ENCODE measurements at regions not wholly inside any gene's neighbourhood (a gene's known extent, or its start where the extent isn't known, plus 50 kb on each side); places are given as distances from the start of the nearest gene placed in this dataset.
A peak's percentile ranks its signal among the peaks of the same experiment; 100 is the strongest.
"Not testable (repeated sequence)": the region's sequence is repeated elsewhere in the genome, so short reads cannot be mapped to it uniquely, and the experiment has no call there.

- Histone ChIP-seq H3K9me3 (no peaks in the 10 kb centered on the region), H3K36me3 (no peaks in the 10 kb centered on the region), H3K27ac (no peak overlapping the region), H3K27me3 (peaks cover 18% of the 10 kb centered on the region), H3K4me3 (no peak overlapping the region), H3K4me1 (peaks cover 0 to 7% (median 3%) of the 10 kb centered on the region in 3 donors)
- no peak for ATAC-seq
- WGBS, 2 donors (ENCODE audit: low coverage in 1 of 2), result 85 to 89% methylated on average over 4 of the region's 5 CpGs
- no peak for TF ChIP-seq EP300 (IDR thresholded peaks at IDR 0.05)
- TF ChIP-seq POLR2A (IDR thresholded peaks at IDR 0.05), result no peak
- no peak for TF ChIP-seq POLR2AphosphoS5 (IDR thresholded peaks at IDR 0.05)
- TF ChIP-seq CTCF (IDR thresholded peaks at IDR 0.05), result no peak
Observed at GRCh38 chr17:30696234-30696633, 128.3 kb downstream of the CRLF3 start.

GRCh38 chr17:30695265-30695811 is 129.2 kb downstream of the CRLF3 start:
- H3K36me3 ChIP-seq, H3K27ac ChIP-seq, ATAC-seq, H3K4me3 ChIP-seq, H3K9me3 ChIP-seq, H3K4me1 ChIP-seq: not testable (repeated sequence)
- H3K27me3 ChIP-seq, result peaks cover 14% of the 10 kb centered on the region
- WGBS, 2 donors (ENCODE audit: low coverage in 1 of 2), result 38 to 67% methylated on average over 1 of the region's 1 CpG

GRCh38 chr17:30693772-30694171 is 130.7 kb downstream of the CRLF3 start:
- not testable (repeated sequence) for H3K9me3 ChIP-seq, H3K4me3 ChIP-seq, H3K4me1 ChIP-seq, H3K27ac ChIP-seq, H3K36me3 ChIP-seq, ATAC-seq
- WGBS, 2 donors (ENCODE audit: low coverage in 1 of 2), result 7% methylated on average over 6 of the region's 20 CpGs; no CpG with 5 or more reads in 1 of the 2 donors
- H3K27me3 ChIP-seq, result peaks cover 10% of the 10 kb centered on the region
- peak in 1 of 4 experiments; percentile 15 for TF ChIP-seq CTCF (IDR thresholded peaks at IDR 0.05)

GRCh38 chr17:30689266-30690000 is 135.1 kb downstream of the CRLF3 start:
- not testable (repeated sequence) for H3K9me3 ChIP-seq, H3K4me3 ChIP-seq, H3K36me3 ChIP-seq, ATAC-seq, H3K27ac ChIP-seq, H3K27me3 ChIP-seq, H3K4me1 ChIP-seq
- WGBS, 2 donors (ENCODE audit: low coverage in 1 of 2), result 74 to 87% methylated on average over 6 to 13 of the region's 14 CpGs

GRCh38 chr17:30686538-30687479 is 137.7 kb downstream of the CRLF3 start:
- ATAC-seq, H3K27me3 ChIP-seq, H3K27ac ChIP-seq, H3K4me1 ChIP-seq, H3K9me3 ChIP-seq, H3K36me3 ChIP-seq: not testable (repeated sequence)
- 22% methylated on average over 16 of the region's 28 CpGs; no CpG with 5 or more reads in 1 of the 2 donors for WGBS, 2 donors (ENCODE audit: low coverage in 1 of 2)
- peak overlapping the region in 1 of 2 donors; percentile 3 for H3K4me3 ChIP-seq

GRCh38 chr17:30682280-30682679 is 142.2 kb downstream of the CRLF3 start:
- not testable (repeated sequence) for ATAC-seq, H3K4me3 ChIP-seq, H3K27ac ChIP-seq

GRCh38 chr17:30680681-30681080 is 143.8 kb downstream of the CRLF3 start:
- not testable (repeated sequence) for H3K27me3 ChIP-seq, H3K36me3 ChIP-seq, H3K4me3 ChIP-seq, ATAC-seq, H3K27ac ChIP-seq, H3K4me1 ChIP-seq
- H3K9me3 ChIP-seq, result peaks cover 0 to 17% (median 0%) of the 10 kb centered on the region in 3 donors
- WGBS, 2 donors (ENCODE audit: low coverage in 1 of 2), result 47 to 71% methylated on average over 1 to 4 of the region's 5 CpGs

More at GRCh38 chr17:30682280-30682679, 142.2 kb downstream of the CRLF3 start:
- 100% methylated on average over 4 of the region's 4 CpGs; no CpG with 5 or more reads in 1 of the 2 donors for WGBS, 2 donors (ENCODE audit: low coverage in 1 of 2)
- H3K9me3 ChIP-seq, H3K36me3 ChIP-seq, H3K4me1 ChIP-seq, H3K27me3 ChIP-seq: not testable (repeated sequence)
